Glomerular visceral epithelial cell (primary cell): ENCODE measurements at regions not wholly inside any gene's neighbourhood (a gene's known extent, or its start where the extent isn't known, plus 50 kb on each side); places are given as distances from the start of the nearest gene placed in this dataset.
"Not testable (repeated sequence)": the region's sequence is repeated elsewhere in the genome, so short reads cannot be mapped to it uniquely, and the experiment has no call there.

ENCODE experiments used
- DNase-seq: peaks from one replicate; pipeline ENCODE4 v3.0.0-alpha.2; 2016; ENCODE audit errors: extremely low spot score

DNA sequence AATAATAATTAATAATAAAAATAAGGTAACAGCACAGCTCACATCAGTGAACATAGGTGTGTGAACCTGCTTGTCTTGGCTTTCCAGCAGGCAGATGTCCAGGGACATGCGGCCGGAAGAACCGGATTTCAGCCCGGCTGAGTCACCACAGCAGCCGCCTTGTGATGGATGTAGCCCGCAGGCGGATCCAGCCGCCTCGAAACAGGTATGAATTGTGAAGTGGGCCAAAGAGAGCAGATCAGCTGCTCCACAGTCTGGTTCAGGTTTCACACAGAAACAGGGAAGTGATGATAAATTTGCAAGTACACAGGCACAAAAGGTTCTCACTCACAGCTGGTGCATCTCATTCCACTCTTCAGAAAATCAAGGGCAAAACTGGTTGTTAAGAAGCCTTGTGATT lies 55.1 kb downstream of the ID4 start:
- DNase-seq = peak; percentile 35

DNA sequence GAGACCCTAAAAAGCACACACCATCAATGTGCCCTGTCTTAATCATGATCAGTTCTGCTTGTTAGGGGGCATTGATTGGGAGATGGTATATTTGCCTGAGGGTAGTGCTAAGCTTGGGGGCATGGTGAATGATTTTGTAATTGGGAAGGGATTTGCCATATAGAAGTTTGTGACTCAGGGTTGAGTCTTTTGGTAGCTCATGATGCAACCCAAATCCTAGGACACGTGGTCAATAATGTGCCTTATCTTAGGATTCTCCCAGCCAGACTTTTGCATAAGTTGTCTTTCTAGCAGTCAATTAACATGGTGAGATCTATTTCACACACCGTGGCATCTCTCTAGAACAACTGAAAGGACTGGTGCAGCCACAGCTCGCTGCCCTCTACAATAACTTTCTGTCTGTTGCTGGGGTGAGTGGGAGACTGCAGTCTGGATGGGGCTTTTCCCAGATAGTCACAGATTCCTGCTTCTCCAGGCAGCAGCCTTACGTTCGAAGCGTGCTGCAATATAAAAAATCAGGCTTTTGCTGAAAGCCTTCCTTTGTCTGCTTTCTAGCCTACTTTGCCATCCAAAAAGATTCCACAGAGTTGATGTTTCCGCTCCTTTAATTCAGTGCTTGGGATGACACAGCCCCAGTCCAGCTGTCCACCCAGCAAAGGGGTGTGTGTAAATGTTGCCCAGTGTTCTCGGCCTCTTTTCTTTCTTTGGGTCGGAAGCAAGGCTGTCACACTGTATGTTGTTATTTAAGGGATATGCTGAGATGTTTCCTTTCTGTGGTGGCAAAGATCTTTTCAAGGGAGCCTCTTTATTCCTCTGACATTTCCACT lies 58.9 kb downstream of the ID4 start:
- no peak for DNase-seq

DNA sequence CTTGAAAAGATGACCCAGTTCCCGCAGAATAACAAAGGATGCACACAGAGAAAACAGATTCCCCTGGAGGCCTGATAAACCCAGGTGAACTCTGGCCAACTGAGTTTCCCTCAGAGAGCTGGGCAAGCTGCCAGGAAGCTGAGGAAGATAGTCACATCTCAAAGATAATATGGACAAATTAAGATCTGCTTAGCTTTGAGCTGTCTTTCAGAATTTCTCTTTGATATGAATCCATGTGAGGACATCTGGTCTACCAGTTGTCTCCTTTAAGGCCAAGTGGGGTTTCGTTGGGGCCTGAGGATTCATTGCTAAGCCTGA lies 59.5 kb downstream of the ID4 start:
- DNase-seq = no peak

DNA sequence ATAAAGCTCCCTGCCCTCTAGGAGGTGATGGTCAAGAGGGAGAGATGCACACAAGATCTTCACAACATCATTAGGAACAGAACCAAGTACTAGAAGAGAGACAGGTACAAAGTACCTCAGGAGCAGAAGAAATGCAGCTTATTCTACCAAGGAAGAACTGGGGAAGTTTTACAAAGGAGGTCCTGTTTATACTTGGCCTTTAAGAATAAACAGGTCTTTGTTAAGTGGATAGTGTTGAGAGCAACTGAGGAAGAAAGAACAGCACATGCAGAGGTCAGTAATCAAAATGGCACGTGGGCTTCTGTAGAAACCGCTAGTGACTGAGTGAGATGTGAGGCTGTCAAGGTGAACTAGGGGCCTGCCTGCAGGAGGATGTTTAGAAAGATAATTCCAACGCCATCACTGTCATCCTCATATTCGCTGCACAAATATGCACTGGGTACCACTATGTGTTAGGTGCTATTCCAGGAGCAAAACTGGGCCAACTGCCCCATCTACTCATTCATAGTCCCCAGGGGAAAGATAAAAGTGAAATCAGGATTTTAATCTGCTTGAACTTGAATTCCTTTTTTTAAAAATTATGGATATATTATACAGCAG lies 61.1 kb downstream of the ID4 start:
- no peak for DNase-seq

DNA sequence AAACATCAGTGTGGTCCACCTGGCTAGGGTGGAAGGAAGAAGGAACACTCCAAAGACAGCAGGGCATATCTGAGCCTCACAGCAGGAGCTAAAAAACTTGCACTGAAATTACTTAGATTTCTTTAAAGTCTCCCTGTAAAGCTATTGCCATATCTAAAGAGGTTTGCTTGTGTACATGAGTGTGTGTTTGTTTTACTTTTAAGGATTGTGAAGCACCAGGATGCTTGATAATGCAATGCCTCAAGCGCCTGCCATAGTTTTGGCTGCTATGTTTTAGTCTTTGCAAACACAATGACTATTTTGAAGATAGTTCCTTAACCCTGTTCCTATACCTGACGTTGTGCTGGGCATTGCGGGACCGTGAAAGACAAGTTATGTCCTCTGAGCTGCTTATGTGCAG lies 65.0 kb downstream of the ID4 start:
- no peak for DNase-seq

DNA sequence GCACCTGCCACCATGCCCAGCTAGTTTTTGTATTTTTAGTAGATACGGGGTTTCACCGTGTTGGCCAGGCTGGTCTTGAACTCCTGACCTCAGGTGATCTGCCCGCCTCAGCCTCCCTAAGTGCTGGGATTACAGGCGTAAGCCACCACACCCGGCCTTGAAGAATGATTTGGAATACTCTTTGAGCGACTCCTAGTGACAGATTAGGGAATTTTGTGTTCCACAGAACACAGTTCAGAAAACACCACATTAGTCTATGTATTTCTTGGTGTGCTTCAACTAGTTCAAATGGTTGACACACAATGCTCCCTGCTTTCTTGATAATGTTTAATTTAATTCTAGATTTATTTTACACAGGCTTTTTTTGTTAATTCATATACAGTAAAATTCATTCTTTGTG lies 67.2 kb downstream of the ID4 start:
- not testable (repeated sequence) for DNase-seq

DNA sequence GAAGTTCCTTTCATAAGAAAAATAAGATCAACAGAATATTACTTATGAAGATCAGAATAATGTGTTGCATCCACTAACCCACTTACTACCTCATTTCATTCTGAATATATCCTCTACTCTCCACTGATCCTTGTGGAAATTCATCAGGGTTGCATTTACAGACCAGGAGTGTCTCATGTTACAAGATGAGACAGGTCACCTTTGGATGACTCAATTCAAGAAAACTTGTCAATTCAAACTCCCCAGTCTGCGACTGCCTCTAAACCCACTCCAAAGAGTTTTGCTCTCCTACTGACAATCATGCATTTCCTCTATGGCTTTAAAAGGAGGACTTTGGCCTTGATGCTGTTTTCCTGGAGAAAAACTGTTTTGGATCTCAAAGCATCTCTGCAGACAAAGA lies 68.4 kb downstream of the ID4 start:
- no peak for DNase-seq

DNA sequence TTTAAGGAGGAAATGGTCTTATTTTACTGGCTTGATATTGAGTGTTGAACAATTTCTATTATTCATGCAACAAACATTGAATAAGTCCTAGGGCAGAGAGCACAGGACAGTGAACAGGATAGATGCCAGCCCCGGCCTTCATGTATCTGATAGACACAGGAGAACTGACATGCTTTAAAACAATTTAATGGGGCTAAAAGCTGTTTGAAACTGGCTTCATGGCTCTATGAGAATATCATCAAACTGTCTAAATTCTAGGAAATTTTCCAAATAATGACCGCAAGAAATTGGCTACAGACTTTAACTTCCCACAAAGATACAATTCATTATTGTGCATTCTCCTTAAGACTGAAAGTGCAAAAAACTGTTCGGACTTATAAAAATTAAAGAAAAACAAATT lies 69.0 kb downstream of the ID4 start:
- no peak for DNase-seq

DNA sequence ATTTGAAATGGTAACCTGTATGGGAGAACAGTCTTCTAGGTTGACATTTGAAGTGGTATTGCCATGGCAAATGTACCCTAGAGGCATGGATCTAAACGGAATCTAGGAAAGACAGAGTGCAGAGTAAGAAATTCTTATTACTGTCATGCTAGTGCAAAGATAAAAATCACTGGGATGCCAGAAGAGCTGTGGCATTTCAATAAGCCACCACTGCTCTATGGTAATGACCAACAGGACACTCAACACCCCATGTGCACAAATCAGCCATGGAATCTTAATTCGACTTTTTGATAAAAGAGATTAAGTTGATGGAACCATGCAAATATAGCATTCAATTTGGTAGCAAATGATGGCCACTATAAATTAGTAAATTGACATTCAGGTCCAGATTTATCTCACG lies 74.1 kb downstream of the ID4 start:
- DNase-seq = no peak

DNA sequence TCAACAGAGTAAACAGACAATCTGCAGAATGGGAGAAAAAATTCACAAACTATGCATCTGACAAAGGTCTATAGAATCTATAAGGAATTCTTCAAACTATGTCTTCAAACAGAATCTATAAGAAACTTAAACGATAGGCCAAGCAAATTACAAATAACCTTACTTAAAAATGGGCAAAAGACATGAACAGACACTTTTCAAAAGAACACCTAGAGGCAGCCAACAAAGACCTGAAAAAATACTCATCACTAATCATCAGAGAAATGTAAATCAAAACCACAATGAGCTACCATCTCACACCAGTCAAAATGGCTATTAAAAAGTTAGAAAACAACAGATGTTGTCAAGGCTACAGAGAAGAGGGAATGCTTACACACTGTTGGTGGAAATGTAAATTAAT lies 81.3 kb downstream of the ID4 start:
- no peak for DNase-seq

DNA sequence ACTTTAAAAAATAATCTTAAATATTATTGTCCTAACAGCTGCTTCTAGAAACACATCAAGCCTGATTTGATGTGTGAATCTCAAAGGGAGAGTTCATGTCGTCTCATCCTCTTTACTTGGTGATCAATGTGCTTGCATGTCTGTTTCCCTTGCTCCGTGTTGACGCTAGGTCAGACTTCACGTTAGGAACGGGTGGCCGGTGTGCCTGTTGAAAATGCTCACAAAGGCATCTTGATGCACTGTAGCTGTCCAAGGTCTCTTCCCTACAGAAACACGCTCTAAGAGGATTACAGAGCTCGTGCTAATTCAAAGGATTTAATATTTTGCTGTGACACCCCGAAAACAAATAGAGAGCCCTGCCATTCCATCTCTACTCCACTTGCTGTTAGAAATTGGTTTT lies 84.6 kb downstream of the ID4 start:
- no peak for DNase-seq

DNA sequence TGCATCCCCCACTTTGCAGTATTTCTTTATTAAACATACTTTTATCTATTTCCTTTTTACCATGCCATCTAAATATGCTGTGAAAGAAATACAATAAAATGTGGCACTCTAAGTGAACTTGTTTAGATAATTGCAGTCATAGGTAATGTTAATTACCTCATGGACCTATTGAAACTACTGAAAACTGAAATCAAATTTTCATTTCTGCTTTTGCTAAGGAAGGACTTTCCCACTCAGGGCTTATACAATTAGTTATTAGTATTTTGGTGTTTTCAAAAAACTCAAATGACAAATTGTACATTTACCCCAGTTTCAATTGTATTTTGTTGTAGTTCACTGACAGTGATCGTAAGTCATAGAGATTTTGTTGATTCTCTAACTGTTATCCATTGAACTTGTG lies 88.4 kb downstream of the ID4 start:
- no peak for DNase-seq

DNA sequence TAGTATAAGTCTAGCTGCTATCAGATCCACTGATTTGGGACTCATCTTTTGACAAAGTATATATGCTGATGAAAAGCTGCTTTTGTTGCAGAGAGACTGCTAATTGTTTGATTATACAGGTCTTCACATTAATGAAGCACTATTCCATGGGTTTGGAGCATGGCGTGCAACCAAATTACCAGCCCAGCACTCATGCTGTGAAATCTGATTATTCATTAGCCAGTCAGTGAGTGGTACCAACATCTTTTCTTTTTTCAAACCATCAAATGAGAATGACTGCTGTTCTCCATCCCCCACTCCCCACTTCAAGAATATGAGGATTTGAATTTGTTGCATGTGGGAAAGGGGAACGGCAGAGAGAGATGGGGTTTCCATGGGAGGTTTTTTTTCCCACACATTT lies 91.3 kb downstream of the ID4 start:
- DNase-seq = no peak

DNA sequence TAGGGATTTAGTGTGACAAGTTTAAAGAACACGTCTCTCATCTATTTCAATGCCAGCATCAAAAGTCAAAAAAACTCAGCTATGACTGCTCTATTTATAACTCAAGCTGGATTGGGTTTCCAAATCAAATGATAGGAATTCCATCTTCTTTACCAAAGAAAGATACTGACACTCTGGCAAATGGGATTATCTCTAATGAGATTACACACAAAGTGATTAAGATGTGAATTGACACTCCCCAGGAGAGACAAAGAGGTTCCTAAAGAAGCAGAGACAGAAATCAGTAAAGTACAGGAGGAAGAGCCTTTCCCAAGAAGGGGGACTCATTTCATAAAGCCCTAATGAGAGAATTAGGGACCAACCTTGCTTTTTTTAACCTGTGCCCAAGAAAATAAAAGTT lies 92.1 kb downstream of the ID4 start:
- DNase-seq = no peak

DNA sequence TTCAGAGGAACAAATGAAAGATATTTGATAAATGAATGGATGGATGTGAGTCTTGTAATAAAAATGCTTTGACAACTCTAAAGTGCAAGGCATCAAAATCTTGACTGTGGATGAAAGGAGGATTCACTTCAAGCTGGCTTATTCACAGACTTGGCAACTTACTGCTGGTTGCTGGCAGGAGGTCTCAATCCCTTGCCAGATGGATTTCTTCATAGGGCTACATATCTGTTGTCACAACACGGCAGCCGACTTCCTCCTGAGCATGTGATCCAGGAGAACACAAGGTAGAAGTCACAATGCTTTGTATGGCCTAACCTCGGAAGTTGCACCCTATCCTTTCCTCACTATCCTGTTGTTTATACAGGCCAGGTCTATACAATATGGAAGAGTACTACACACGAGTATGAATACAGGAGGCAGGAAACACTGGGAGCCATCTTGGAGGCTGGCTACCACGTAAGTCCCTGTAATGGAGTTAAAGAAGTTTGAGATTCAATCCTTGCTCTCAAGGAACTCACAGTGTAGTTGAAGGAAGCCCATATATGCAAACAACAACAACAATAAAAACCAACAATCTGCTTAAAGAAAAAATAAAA lies 97.9 kb downstream of the ID4 start:
- DNase-seq = no peak

DNA sequence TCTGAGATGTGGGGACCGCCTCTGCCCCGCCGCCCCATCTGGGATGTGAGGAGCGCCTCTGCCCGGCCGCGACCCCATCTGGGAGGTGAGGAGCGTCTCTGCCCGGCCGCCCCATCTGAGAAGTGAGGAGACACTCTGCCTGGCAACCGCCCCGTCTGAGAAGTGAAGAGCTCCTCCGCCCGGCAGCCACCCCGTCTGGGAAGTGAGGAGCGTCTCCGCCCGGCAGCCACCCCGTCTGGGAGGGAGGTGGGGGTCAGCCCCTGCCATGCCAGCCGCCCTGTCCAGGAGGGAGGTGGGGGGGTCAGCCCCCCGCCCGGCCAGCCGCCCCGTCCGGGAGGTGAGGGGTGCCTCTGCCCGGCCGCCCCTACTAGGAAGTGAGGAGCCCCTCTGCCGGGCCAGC lies 102.2 kb downstream of the ID4 start:
- DNase-seq = not testable (repeated sequence)

DNA sequence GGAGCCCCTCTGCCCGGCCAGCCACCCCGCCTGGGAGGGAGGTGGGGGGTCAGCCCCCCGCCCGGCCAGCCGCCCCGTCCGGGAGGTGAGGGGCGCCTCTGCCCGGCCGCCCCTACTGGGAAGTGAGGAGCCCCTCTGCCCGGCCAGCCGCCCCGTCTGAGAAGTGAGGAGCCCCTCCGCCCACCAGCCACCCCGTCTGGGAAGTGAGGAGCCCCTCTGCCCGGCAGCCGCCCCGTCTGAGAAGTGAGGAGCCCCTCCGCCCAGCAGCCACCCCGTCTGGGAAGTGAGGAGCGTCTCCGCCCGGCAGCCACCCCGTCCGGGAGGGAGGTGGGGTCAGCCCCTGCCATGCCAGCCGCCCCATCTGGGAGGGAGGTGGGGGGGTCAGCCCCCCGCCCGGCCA lies 102.8 kb downstream of the ID4 start:
- not testable (repeated sequence) for DNase-seq

DNA sequence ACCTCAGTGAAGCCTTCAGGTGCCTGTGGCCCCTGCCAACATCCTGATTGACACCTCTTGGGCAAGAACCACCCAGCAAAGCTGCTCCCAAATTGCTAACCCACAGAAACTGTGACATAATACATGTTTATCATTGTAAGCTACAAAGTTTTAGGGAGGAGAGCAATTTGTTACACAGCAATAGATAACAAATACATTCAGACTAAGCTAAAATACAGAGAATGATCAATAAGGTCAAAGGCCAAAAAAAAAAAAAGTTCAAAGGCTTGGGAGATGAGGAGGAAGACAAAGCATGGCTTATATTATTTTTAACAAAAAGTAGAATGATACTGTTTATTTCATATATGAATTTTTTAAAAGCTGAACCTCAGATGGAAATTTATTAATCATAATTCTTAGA lies 105.9 kb downstream of the ID4 start:
- no peak for DNase-seq

DNA sequence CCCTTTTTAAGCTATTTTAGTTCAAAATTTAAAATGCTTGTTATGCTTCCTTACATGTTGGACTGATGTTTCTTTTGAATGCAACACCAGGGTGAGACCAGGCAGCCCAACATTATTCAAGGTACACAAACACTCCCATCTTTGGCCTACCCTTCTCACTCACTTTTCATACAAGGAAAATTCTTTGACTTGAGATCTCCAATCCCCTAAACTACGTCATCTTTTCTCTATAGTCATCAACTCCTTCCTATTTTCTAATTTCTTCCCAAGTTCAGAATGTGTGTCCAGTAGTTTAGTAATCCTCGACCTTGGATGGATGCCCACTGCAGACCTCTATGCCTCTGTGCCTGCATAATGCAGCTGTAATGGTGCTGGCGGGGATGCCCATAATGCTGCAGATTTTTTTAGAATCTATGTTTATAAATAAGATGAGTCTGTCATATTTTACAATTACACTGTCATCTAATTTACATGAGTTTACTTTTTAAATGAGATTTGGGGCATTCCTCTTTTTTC lies 108.7 kb downstream of the ID4 start:
- no peak for DNase-seq

DNA sequence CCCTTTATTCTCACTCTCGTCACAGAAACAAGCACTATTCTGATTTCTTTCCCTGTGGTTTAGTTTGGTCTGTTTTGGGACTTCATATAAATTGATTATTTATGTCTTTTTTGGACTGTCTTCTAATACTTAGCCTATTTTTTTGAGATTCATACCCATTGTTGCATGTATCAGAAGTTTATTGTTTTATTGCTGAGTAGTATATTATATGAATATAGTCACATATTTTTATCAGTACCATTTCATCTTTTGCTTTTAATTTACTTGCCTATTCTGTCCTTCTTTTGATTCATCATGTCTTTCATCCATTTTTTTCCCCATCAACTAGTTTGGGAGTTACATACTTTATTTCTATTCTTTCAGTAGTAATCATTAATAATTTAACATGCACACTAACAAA lies 112.0 kb downstream of the ID4 start:
- DNase-seq = no peak

DNA sequence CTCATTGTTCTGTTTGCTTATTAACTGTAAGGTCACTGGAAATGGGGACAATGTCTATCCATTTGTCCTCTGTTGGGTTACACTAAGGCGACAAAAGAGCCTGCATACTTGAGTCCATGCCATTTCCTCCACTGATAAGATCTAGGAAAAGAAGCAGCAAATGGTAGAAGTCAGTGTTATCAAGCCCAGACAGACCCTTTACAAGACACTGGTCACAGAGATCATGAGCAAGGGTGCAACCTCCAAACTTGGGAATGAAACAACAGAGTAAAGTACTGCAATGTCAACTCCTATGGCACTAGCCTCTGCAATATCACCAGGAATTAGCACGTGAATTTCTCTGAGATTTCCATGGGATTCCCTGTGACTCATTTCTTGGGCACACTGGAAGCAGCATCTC lies 126.9 kb downstream of the ID4 start:
- DNase-seq = no peak

DNA sequence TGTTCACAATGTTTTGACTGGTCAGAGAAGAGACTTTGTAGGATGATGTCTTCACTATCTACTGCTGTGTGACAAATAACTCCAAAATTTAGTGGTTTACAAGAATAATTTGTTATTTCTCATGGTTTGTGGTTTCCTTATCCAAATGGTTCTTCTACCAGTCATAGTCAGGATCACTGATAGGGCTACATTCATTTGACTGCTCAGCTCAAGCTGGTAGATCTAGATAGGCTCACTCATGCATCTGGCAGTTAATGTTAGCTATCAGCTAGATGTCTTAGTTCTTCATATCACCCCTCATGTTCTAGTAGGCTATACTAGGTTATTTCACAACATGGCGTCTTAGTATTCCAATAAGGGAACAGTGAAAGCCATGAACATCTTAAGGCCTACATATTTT lies 131.0 kb downstream of the ID4 start:
- DNase-seq = no peak

DNA sequence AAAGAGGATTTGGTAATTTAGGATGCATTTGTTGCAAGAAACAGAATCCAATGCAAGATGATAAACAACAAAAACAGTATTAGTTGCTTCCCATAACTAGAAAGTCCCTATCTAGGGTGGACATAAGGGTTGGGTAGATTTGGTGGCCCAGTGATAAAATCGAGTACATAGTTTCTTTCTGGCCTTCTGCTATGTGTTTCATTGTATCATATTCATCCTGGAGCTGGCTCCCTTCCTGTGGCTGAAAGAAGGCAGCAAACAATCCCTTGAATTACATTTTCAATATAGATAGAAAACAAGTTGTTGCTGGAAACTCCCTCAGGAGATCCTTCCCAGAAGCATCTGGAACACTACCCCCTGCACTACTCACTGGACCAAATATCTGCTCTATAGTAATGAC lies 135.1 kb downstream of the ID4 start:
- DNase-seq = no peak
